NAMALWA (cell line): ENCODE measurements at regions not wholly inside any gene's neighbourhood (a gene's known extent, or its start where the extent isn't known, plus 50 kb on each side); places are given as distances from the start of the nearest gene placed in this dataset.

Source experiments
- DNase-seq: peaks from one replicate; pipeline ENCODE4 v3.0.0-alpha.2; 2015; ENCODE audit warnings: low spot score

- DNase-seq = no peak
Measured at GRCh38 chr3:66165660-66166059, 55.1 kb upstream of the SLC25A26 start.

DNA sequence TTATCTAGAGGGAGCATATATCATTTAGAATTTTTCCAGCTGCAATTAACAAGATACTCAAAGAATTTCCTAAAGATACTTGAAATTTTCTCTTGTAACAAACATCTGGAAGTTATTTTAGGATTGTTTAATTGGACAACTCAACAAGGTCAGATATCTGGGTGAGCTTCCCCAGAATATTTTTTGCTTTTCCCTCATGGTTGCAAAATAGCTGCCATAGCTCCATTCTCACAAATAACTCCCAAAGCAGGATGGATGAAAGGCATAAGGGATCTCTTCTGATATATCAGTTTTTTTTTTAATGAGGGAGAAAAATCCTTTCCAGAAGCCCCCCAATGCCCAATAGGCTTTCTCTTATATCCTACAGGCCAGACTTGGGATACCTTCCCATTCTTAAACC is 56.6 kb upstream of the SLC25A26 start:
- no peak for DNase-seq

DNA sequence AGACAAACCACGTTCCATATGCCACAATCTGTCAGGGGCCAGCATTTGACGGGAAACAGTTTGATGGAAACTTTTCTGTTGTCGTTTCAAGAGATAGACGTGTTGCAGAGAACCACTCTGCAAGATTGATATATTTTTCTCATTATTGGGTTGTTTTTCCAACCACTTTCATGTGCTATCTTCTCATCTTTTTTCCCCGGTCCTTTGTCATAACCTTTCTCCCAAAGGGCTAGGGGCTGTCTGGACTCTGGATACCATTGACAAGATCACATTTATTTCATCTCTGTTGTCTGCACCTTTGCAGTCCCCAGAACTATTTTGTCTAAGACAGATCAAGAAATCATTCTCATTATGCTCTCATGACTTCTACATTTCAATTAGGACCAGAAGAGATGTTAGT is 57.6 kb upstream of the SLC25A26 start:
- no peak for DNase-seq

DNA sequence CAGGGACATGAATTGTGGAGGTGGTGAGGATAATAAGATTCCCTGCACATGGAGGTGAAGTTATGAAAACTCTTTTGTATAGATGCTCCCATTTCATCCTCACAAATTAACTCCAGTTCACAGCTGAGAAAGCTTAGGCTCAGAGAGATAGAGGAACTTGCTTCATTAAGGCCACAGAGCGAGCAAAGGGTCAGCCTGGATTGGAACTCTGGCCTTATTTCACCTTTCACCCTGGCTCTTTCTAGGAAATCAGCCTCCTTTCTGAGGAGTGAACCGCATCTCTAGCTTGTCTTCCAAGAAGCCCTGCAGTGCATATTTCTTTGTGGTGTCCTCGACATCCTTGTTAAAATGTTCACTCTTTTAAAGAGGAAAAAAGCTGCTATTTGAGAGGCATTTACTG is 58.0 kb upstream of the SLC25A26 start:
- DNase-seq = no peak

GRCh38 chr3:66158933-66159683 is 61.7 kb upstream of the SLC25A26 start:
- DNase-seq = no peak

DNA sequence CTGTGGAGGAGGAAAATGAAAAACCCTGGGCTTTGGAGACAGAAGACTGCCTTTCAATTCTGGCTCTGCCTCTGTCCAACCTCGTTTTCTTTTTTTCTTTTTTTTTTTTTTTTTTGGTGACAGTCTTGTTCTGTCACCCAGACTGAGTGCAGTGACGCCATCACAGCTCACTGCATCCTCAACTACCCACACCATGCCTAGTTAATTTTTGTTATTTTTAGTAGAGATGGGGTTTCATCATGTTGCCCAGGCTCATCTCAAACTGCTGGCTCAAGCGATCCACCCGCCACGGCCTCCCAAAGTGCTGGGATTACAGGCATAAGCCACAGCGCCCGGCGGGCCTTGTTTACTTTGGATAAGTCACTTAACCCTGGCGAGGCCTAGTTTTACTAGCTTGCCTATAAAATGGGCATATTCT is 66.3 kb upstream of the SLC25A26 start:
- DNase-seq = no peak

DNA sequence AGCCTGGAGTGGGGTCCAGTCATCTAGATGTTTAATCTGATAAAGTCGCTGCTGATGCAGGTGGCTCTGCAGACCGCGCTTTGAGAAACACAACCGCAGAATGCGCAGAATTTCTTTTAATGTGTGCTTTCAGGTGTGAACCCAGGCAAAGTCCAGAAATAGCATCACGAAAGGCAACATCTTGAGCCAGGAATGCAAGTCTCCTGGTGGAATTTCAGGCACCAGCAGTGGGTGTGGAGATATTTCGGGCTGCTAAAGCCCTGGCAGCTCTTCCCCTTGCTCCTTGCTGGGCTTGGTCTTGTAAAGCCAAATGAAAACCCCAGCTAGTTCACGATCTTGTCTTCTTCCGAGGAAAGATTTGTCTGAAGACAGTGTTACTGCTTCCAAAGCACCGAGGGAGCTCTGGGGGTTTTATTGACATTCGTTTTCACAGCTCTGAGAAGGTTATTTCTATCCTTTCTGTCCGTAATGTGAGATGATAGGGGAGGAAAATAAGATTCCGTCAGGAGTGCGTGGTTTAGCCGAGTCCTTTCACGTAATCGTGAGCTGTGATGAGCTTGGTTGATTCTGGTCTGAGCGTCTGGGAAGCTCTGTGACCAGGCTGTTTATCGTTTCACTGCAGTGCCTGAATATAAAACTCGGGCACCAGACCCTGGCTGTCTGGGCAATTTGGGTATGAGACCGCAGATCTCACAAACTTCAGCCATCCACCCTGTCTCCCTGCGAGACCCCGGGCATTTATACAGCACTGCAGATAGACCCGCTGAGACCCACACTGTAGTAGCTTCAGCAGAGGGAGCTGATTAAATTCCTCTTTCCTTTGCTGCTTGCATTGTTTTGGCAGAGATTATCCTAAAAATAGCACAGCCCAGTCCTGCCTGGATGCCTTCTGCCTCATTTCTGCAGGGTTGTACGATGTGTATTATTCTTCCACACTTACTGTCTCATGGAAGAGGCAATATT is 67.0 kb upstream of the SLC25A26 start:
- no peak for DNase-seq

DNA sequence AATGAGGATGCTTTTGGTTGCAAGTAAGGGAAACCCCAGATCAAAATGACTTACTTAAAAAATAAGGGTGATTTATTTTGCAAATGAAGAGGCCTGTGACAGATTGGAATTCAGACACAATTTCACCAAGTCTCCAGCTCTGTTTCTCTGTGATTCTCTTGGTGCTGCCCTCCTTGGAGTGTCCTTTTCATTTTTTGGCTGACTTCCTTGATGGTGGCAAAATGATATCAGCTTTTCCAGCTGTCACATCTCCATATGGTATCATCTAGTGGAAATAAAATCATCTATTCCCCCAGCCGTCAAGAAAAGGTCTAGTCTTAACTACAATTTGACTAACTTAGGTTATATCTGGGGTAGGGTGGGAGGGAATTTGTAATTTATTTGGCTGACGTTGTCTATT is 68.5 kb upstream of the SLC25A26 start:
- no peak for DNase-seq

DNA sequence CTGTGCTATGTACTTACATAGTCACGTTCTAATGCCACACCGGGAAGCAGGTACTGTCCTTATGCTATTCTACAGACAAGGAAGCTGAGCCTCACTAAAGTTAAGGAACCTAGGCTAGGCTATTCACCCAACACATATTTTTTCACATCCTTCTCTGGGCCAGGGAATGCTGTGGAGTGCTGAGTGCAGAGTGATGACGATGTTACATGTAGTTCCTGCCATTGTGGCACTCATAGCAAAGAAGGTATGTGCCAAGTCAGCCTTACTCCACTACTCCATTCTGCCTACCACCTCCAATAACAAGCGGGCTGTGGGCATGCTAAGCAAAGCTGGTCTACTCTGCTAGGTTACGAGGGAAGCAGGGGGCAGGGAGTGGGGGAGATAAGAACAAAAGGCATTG is 69.8 kb upstream of the SLC25A26 start:
- DNase-seq = no peak

DNA sequence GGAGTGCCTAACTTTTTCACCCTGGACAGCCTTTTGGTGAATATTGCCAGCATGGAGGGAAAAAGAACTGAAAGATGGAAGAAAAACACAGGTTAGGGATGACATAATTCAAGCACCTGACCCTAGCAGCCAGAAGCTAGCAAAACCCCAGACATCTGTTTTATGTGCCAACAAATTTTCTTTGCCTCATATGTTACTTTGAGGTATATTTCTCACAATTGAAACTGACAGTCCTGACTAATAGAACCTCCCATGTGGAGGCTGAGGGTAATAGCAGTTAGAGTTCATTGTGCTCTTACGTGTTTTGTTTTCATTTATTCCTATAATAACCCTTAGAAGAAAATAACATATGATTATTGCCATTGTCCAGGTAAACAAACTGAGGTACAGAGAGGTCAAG is 71.5 kb upstream of the SLC25A26 start:
- no peak for DNase-seq

- no peak for DNase-seq
Measured at GRCh38 chr3:66145408-66145733, 75.4 kb upstream of the SLC25A26 start.

GRCh38 chr3:66144568-66145407 is 76.0 kb upstream of the SLC25A26 start:
- no peak for DNase-seq

GRCh38 chr3:66142079-66142478 is 78.7 kb upstream of the SLC25A26 start:
- no peak for DNase-seq

GRCh38 chr3:66140743-66141372 is 79.9 kb upstream of the SLC25A26 start:
- DNase-seq = no peak

DNA sequence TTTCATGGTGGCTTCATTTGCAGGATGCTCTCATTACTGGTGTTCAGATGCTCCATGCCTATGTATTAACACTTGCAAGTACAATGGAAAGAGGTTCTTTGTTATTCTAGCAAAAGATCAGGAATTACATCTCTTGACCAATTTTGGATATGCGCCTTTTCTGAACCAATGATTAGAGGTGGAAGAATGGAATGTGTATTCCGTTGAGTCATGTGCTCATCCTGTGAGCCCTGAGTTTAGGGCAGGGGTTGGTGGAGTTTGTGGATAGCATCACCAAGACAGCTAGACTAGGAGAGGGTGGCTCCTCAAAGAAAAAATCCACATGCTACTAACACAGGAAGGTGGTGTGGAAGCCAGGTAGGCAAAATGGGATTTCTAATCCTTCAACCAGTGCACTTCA is 80.7 kb upstream of the SLC25A26 start:
- no peak for DNase-seq

DNA sequence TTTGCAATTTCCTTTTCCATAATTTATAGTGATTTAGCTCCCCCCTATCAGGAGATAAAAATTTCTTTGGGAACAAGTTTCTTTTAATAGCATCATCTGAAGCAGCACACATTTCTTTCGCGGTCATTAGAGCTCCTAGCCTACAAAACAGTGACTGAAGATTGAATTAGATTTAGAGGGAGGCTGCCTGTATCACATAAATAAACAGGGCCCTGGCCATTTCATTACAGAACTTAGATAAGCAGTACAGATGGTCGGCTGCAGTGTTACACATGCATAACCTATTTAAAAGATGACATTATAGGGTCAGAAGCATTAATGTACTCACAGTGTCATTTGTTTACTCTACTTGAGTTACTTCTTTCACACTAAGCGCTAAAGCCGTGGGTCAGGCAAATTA is 81.4 kb upstream of the SLC25A26 start:
- no peak for DNase-seq

GRCh38 chr3:66138336-66139313 is 82.2 kb upstream of the SLC25A26 start:
- peak; percentile 21 for DNase-seq

DNA sequence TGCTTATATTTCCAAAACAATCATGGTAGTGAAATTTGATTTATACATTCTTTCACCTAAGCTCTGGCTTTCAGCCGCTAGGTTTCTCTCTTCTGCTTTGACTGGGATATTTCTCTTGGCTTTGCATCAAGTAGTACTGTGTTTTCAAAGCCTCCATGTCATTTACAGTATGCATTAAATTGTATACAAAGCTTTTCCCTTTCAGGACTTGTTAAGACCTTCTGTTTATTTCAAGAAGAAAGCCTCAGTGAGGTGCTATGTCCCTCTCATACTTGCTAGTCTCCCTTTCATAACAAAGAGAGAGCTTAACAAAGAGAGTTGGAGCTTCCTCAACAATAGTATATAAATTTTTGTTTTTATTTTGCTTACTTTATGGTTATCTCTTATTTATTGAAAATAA is 84.2 kb upstream of the SLC25A26 start:
- DNase-seq = no peak

GRCh38 chr3:66133853-66134445 is 86.9 kb upstream of the SLC25A26 start:
- DNase-seq = no peak

- DNase-seq = no peak
Measured at GRCh38 chr3:66133050-66133757, 87.6 kb upstream of the SLC25A26 start.
